NT2/D1 (cell line): ENCODE measurements at regions not wholly inside any gene's neighbourhood (a gene's known extent, or its start where the extent isn't known, plus 50 kb on each side); places are given as distances from the start of the nearest gene placed in this dataset.

Experiments used
- DNase-seq: peaks from one replicate; pipeline ENCODE4 v3.0.0-alpha.2; 2011; ENCODE audit warnings: low read depth, low spot score
- H3K27me3 ChIP-seq: 2 replicates; pipeline ENCODE4 v1.6.0; 2011; ENCODE audit warnings: mild to moderate bottlenecking; ENCODE audit not compliant: insufficient read length, insufficient read depth
- H3K36me3 ChIP-seq: 2 replicates; pipeline ENCODE4 v1.6.1; 2011; ENCODE audit warnings: mild to moderate bottlenecking, low read length, mixed read lengths; ENCODE audit not compliant: insufficient read depth, insufficient read length
- H3K4me1 ChIP-seq: 2 replicates; pipeline ENCODE4 v1.5.1; 2011; ENCODE audit not compliant: insufficient read depth, insufficient read length
- H3K4me3 ChIP-seq: 2 replicates; pipeline ENCODE4 v1.5.1; 2011; ENCODE audit warnings: low read depth; ENCODE audit not compliant: insufficient read length
- H3K9ac ChIP-seq: 2 replicates; pipeline ENCODE4 v1.6.0; 2011; ENCODE audit warnings: low read depth; ENCODE audit not compliant: insufficient read length
- H3K9me3 ChIP-seq: 2 replicates; pipeline ENCODE4 v1.5.1; 2011; ENCODE audit warnings: mild to moderate bottlenecking, low read length; ENCODE audit not compliant: insufficient read depth
- SUZ12 ChIP-seq: IDR thresholded peaks from 2 replicates; pipeline ENCODE4 v1.6.1; 2011; ENCODE audit not compliant: insufficient read length, insufficient read depth; ENCODE audit errors: extremely low read depth
- YY1 ChIP-seq: IDR thresholded peaks from 2 replicates; pipeline ENCODE4 v1.6.1; 2011; ENCODE audit not compliant: insufficient read length, insufficient read depth
- ZNF274 ChIP-seq: IDR thresholded peaks from 2 replicates; pipeline ENCODE4 v1.6.1; 2011; ENCODE audit warnings: mild to moderate bottlenecking, low read depth, low read length

DNA sequence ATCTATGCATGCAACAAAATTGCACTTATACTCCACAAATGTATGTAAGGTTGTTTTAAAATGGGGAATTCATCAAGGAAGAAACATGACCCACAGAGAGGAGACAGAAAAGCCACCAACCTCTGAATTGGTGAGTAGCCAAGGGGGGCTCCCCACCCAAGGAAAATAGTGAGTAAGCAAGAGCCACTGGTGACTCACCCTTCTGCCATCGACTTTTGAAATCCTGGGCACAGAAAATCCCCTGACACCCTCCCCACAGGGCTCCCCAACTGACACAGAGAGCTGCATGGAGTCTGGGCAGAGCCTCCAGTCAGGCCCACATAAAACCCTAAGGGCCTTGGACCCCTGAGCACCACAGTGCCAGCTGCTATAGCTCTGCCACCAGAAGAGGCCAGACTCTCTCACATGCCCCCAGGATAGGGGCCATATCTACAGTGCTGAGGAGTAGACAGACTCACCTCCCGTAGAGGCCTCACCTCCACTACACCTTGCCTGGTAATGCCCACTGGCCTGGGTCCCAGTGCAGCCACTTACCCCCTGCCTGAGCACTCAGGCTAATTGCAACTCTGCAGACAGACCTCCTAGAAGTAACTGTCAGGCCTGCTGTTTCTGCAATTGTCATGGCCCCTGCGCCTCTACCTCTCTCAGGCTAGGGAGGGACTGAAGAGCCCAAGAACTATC lies 244.7 kb upstream of the WSB1 start:
- TF ChIP-seq YY1, result no peak
- no peak for TF ChIP-seq SUZ12
- TF ChIP-seq ZNF274, result no peak
- H3K9ac ChIP-seq, result no peak overlapping the region
- H3K36me3 ChIP-seq, result no peaks in the 10 kb centered on the region
- no peaks in the 10 kb centered on the region for H3K4me1 ChIP-seq
- H3K9me3 ChIP-seq, result no peaks in the 10 kb centered on the region
- H3K4me3 ChIP-seq, result no peak overlapping the region
- H3K27me3 ChIP-seq, result no peaks in the 10 kb centered on the region
- DNase-seq, result no peak

DNA sequence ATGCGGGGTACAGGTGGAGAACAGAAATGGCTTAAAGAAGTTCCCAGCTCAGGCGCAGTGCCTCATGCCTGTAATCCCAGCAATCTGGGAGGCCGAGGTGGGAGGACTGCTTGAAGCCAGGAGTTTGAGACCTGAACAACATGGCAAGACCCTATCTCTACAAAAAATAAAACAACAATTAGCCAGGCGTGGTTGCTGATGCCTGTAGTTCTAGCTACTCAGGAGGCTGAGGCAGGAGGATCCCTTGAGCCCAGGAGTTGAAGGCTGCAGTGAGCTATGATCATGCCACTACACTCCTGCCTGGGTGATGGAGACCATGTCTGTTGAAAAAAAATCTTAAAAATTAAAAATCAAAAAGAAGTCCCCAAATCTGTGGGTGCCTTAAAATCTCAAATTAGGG lies 228.3 kb upstream of the WSB1 start:
- H3K27me3 ChIP-seq, result peaks cover 56% of the 10 kb centered on the region
- H3K4me1 ChIP-seq, result no peaks in the 10 kb centered on the region
- no peaks in the 10 kb centered on the region for H3K9me3 ChIP-seq
- H3K4me3 ChIP-seq, result no peak overlapping the region
- no peaks in the 10 kb centered on the region for H3K36me3 ChIP-seq
- no peak for DNase-seq
- TF ChIP-seq YY1 (no peak), SUZ12 (no peak), ZNF274 (no peak)
- H3K9ac ChIP-seq, result no peak overlapping the region

DNA sequence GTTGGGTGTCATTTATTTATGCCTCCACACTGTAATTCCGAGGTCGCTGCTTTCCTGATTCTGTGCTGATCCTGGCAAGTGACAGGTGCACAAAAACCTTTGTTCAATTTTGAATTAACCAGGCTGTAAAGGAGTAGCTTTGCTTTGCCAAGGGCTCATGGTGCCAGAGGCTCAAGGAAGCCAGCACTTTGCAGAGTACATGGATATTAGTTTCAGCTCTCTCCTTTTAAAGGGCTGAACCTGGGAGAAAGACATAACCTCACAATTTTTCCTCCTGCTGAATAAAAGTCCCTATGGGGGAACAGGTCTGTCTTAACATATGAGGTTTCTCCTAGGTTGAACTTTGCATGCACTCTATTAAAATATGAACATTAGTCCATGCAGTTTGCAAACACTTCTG lies 227.6 kb upstream of the WSB1 start:
- no peaks in the 10 kb centered on the region for H3K4me1 ChIP-seq
- H3K4me3 ChIP-seq, result no peak overlapping the region
- H3K36me3 ChIP-seq, result no peaks in the 10 kb centered on the region
- no peak for DNase-seq
- no peak for TF ChIP-seq ZNF274
- no peak for TF ChIP-seq YY1
- no peak for TF ChIP-seq SUZ12
- no peak overlapping the region for H3K9ac ChIP-seq
- H3K27me3 ChIP-seq, result peaks cover 56% of the 10 kb centered on the region
- no peaks in the 10 kb centered on the region for H3K9me3 ChIP-seq

DNA sequence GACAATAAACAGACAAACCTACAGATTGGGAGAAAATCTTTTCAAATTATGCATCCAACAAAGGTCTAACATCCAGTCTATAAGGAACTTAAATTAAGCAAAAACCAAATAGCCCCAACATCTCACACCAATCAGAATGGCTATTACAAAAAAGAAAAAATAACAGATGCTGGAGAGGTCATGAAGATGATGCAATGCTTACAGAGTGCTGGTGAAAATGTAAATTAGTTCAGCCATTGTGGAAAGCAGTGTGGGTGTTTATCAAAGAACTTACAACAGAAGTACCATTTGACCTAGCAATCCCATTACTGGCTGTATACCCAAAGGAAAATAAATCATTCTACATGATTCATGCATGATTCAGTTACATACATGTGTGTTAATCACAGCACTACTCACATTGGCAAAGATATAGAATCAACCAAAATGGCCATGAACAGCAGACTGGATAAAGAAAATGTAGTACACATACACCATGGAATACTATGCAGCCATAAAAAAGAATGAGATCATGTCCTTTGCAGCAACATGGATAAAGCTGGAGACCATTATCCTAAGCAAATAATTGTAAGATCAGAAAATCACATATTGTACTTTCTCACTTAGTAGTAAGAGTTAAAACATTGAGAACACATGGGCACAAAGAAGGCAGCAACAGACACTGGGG lies 223.9 kb upstream of the WSB1 start:
- Histone ChIP-seq H3K4me3 (no peak overlapping the region), H3K36me3 (no peaks in the 10 kb centered on the region), H3K4me1 (no peaks in the 10 kb centered on the region), H3K9me3 (no peaks in the 10 kb centered on the region), H3K9ac (no peak overlapping the region), H3K27me3 (peaks cover 59% of the 10 kb centered on the region)
- no peak for DNase-seq
- TF ChIP-seq YY1 (no peak), ZNF274 (no peak), SUZ12 (no peak)

DNA sequence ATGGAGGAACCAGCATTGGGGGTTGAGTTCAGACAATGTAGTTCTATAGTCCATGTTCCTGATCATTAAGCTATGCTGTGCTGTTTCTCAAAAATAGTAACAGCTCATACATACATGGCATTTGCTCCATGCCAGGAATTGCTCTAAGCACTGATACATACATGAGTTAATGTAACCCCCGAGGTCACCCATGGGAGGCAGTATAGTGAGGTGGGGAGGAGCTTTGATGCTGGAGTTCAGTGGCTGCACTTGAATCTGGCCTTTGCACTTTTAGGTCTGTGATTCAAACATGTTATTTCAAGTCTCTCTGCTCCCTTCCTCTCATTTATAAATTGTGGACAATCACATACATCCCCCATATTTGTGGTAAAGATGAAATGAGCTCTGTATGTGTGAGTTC lies 223.1 kb upstream of the WSB1 start:
- Histone ChIP-seq H3K9ac (no peak overlapping the region), H3K9me3 (no peaks in the 10 kb centered on the region), H3K4me3 (no peak overlapping the region), H3K27me3 (peaks cover 55% of the 10 kb centered on the region), H3K36me3 (no peaks in the 10 kb centered on the region), H3K4me1 (no peaks in the 10 kb centered on the region)
- TF ChIP-seq SUZ12 (no peak), ZNF274 (no peak), YY1 (no peak)
- no peak for DNase-seq

DNA sequence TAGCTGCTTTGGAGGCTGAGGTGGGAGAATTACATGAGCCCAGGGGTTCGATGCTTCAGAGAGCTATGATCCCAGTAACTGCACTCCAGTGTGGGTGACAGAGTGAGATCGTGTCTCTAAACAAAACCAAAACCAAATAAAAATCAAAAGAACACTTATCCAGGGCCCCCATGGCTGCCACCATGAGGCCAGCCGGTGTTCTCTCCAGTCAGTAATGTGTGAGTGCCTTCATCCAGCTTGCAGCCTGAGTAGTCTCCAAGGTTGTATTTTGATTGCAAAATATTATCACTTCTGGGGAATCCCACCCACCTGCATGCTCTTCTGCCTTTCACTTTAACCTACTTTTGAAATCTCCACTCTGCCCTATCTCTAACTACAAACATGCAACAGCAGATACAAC lies 221.0 kb upstream of the WSB1 start:
- TF ChIP-seq SUZ12 (no peak), YY1 (no peak), ZNF274 (no peak)
- peaks cover 39% of the 10 kb centered on the region for H3K27me3 ChIP-seq
- H3K9me3 ChIP-seq, result no peaks in the 10 kb centered on the region
- H3K36me3 ChIP-seq, result no peaks in the 10 kb centered on the region
- no peak overlapping the region for H3K9ac ChIP-seq
- no peaks in the 10 kb centered on the region for H3K4me1 ChIP-seq
- no peak for DNase-seq
- no peak overlapping the region for H3K4me3 ChIP-seq

DNA sequence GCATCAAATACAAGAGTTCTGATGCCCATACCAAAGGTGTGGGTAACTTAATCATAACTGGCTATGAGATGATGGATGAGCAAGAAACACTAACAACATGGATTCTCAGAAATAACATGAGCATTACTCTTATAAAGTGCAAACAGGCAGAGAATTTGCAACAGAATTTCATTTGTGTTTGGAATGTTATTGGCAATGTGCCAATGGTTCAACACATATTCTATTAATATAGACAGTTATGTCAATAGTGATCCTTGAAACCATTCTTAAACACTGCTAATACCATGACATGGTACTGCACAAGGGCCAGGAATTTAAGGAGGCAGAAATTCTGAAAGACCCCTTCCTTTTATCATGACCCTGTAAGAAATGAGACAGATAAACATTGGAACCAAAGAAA lies 217.1 kb upstream of the WSB1 start:
- Histone ChIP-seq H3K9ac (no peak overlapping the region), H3K4me1 (no peaks in the 10 kb centered on the region), H3K36me3 (no peaks in the 10 kb centered on the region), H3K9me3 (no peaks in the 10 kb centered on the region), H3K27me3 (peaks cover 27% of the 10 kb centered on the region), H3K4me3 (no peak overlapping the region)
- TF ChIP-seq YY1, result no peak
- no peak for TF ChIP-seq SUZ12
- no peak for DNase-seq

DNA sequence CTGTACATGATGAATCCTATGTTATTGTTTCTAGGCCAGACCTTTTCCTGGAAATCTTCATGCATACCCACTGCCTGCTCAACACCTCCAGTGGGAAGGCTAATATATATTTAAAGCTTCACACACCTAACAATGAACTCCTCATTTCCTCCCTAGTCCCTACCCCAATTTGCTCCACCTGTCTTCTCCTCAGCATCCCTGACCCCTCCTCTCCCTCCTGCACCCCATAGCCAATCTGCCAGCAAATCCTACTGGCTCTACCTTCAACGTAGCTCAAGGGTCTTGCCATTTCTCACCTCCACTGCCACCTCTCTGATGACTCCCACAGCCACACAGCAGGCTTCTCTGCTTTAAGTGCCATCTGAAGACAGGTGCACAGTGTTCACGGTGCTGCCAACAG lies 215.6 kb upstream of the WSB1 start:
- Histone ChIP-seq H3K9ac (no peak overlapping the region), H3K36me3 (no peaks in the 10 kb centered on the region), H3K4me1 (no peaks in the 10 kb centered on the region), H3K27me3 (peaks cover 13% of the 10 kb centered on the region), H3K4me3 (no peak overlapping the region), H3K9me3 (no peaks in the 10 kb centered on the region)
- TF ChIP-seq SUZ12 (no peak), YY1 (no peak), ZNF274 (no peak)
- no peak for DNase-seq
